Esophagus squamous epithelium (tissue), 4 donors: ENCODE measurements at regions not wholly inside any gene's neighbourhood (a gene's known extent, or its start where the extent isn't known, plus 50 kb on each side); places are given as distances from the start of the nearest gene placed in this dataset.

Experiments used
- POLR2A ChIP-seq, 4 donors: fragments of 450-650 bp; IDR thresholded peaks; one replicate each; pipeline ENCODE4 v1.6.1; 2017; ENCODE audit warnings: antibody characterized with exemption in 4 of 4, mild to moderate bottlenecking in 4 of 4, moderate library complexity in 3 of 4
- TF ChIP-seq, protein P1 (sequence below), 6 experiments: fragments of 450-650 bp in 4 of 6; fragments of 200-600 bp in 2 of 6; sonication (generic) in 2 of 6; IDR thresholded peaks; one replicate each; pipeline ENCODE4 v1.5.1; 2016 to 2019; ENCODE audit warnings: antibody characterized with exemption in 6 of 6, mild to moderate bottlenecking in 4 of 6, moderate library complexity in 4 of 6

DNA sequence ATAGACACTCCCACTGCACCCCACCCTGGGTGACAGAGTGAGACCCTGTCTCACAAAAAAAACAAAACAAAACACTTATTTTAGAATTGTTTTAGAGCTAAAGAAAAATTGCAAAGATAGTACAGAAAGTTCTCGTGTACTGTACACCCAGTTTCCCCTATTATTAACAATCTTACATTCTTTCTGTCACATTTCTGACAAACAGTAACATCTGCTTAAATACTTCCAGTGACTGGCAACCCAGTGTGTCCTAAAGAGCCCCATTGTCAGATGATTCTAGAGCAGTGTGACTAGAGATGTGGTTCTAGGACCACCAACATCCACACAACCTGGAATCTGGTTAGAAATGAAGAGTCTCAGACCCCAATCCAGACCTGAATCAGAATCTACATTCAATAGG is 90.5 kb downstream of the LEPR start:
- TF ChIP-seq, protein P1, sequence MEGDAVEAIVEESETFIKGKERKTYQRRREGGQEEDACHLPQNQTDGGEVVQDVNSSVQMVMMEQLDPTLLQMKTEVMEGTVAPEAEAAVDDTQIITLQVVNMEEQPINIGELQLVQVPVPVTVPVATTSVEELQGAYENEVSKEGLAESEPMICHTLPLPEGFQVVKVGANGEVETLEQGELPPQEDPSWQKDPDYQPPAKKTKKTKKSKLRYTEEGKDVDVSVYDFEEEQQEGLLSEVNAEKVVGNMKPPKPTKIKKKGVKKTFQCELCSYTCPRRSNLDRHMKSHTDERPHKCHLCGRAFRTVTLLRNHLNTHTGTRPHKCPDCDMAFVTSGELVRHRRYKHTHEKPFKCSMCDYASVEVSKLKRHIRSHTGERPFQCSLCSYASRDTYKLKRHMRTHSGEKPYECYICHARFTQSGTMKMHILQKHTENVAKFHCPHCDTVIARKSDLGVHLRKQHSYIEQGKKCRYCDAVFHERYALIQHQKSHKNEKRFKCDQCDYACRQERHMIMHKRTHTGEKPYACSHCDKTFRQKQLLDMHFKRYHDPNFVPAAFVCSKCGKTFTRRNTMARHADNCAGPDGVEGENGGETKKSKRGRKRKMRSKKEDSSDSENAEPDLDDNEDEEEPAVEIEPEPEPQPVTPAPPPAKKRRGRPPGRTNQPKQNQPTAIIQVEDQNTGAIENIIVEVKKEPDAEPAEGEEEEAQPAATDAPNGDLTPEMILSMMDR (IDR thresholded peaks at IDR 0.05), result no peak
- no peak for TF ChIP-seq POLR2A (IDR thresholded peaks at IDR 0.05)
